ENCODE measurements at regions not wholly inside any gene's neighbourhood (a gene's known extent, or its start where the extent isn't known, plus 50 kb on each side); places are given as distances from the start of the nearest gene placed in this dataset.
"Not testable (repeated sequence)": the region's sequence is repeated elsewhere in the genome, so short reads cannot be mapped to it uniquely, and the experiment has no call there.

DNA sequence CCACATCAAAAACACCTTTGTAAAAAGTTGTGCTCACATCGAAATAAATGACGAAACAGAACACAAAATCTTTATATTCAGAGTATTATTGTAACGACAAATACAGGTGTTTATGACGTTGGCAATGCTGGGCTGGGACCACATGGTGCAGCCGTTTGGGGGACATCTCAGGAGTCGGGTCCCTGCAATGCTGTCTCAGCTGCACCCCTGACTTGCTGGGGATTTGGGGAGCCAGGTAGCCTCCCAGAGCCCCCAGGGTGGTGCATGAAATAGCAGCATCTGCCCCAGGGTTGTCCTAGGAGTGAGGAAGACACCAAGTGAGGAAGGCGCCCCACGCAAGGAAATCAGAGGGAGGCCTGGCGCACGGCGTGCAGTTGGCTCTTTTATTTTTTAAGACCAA, 1526.8 kb downstream of the BRD1 start:
- H3K4me3 ChIP-seq (ENCODE audit: low read depth, low read length), result no peak overlapping the region
- no peak for DNase-seq (ENCODE audit: low read depth)
- TF ChIP-seq, protein P1, sequence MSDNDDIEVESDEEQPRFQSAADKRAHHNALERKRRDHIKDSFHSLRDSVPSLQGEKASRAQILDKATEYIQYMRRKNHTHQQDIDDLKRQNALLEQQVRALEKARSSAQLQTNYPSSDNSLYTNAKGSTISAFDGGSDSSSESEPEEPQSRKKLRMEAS (IDR thresholded peaks at IDR 0.05; ENCODE audit: low read depth, low read length), result no peak
- no peak for TF ChIP-seq MYC (IDR thresholded peaks at IDR 0.05; ENCODE audit: low read depth, low read length)
- no peak for TF ChIP-seq POLR2A (IDR thresholded peaks at IDR 0.05; ENCODE audit: extremely low read depth, insufficient read length)
- TF ChIP-seq, protein P2, sequence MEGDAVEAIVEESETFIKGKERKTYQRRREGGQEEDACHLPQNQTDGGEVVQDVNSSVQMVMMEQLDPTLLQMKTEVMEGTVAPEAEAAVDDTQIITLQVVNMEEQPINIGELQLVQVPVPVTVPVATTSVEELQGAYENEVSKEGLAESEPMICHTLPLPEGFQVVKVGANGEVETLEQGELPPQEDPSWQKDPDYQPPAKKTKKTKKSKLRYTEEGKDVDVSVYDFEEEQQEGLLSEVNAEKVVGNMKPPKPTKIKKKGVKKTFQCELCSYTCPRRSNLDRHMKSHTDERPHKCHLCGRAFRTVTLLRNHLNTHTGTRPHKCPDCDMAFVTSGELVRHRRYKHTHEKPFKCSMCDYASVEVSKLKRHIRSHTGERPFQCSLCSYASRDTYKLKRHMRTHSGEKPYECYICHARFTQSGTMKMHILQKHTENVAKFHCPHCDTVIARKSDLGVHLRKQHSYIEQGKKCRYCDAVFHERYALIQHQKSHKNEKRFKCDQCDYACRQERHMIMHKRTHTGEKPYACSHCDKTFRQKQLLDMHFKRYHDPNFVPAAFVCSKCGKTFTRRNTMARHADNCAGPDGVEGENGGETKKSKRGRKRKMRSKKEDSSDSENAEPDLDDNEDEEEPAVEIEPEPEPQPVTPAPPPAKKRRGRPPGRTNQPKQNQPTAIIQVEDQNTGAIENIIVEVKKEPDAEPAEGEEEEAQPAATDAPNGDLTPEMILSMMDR (IDR thresholded peaks at IDR 0.05; ENCODE audit: low read depth, low read length), result no peak

DNA sequence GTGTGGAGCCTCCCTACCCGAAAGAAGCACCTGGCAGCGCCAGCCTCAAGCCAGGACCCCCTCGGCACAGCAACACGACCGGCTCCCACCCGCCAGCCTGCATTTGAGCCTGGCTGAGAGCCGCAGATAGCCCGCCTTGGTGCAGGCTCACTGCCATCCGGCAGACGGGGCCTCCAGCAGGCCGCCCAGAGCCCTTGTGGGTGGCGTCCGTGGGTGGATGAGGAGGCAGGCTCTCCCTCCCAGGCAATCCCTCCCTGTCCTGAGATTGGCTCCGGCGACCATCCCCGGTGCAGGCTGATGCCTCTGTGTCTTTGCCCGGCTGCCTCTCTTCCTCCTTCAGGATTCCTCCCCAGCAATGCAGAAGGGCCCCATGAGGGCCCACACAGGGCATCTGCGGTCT, 1527.9 kb downstream of the BRD1 start:
- no peak for DNase-seq (ENCODE audit: low read depth)
- H3K4me3 ChIP-seq (ENCODE audit: low read depth, low read length), result no peak overlapping the region
- TF ChIP-seq POLR2A (IDR thresholded peaks at IDR 0.05; ENCODE audit: extremely low read depth, insufficient read length) (no peak), MYC (IDR thresholded peaks at IDR 0.05; ENCODE audit: low read depth, low read length) (no peak)
- TF ChIP-seq, protein P1 (IDR thresholded peaks at IDR 0.05; ENCODE audit: low read depth, low read length), result no peak
- TF ChIP-seq, protein P2 (IDR thresholded peaks at IDR 0.05; ENCODE audit: low read depth, low read length), result no peak

DNA sequence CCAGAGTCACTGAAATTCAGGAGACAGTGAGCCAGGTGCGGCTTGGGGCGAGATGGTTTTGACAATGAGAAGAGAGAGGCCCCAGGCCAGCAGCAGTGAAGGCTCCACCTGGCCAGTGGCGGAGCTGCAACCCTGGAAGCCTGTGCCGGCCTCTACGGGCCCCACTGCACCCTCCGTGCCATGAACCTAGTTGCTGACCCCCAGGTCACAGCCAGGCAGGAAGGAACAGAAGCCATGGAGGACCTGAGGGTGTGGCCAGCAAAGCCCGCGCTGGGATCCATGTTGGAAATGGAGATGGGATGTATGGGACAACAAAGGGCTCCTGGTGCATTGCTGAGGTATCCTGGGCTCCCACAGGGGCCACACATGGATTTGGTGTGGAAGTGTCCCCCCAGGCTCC, 1528.5 kb downstream of the BRD1 start:
- no peak for DNase-seq (ENCODE audit: low read depth)
- TF ChIP-seq POLR2A (IDR thresholded peaks at IDR 0.05; ENCODE audit: extremely low read depth, insufficient read length) (no peak), MYC (IDR thresholded peaks at IDR 0.05; ENCODE audit: low read depth, low read length) (no peak)
- TF ChIP-seq, protein P1 (IDR thresholded peaks at IDR 0.05; ENCODE audit: low read depth, low read length), result no peak
- TF ChIP-seq, protein P2 (IDR thresholded peaks at IDR 0.05; ENCODE audit: low read depth, low read length), result no peak
- H3K4me3 ChIP-seq (ENCODE audit: low read depth, low read length), result no peak overlapping the region

DNA sequence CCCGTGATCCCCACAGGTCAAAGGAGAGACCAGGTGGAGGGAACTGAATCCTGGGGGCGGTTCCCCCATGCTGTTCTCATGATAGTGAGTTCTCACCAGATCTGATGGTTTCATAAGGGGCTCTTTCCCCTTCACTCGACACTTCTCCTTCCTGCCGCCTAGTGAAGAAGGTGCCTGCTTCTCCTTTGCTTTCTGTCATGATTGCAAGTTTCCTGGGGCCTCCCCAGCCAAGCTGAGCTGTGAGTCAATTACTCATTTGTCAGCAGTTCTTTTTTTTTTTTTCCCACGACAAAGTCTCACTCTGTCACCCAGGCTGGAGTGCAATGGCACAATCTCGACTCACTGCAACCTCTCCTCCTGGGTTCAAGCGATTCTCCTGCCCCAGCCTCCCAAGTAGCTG, 1530.4 kb downstream of the BRD1 start:
- no peak for DNase-seq (ENCODE audit: low read depth)
- TF ChIP-seq MYC (IDR thresholded peaks at IDR 0.05; ENCODE audit: low read depth, low read length), result no peak
- TF ChIP-seq, protein P2 (IDR thresholded peaks at IDR 0.05; ENCODE audit: low read depth, low read length), result no peak
- TF ChIP-seq POLR2A (IDR thresholded peaks at IDR 0.05; ENCODE audit: extremely low read depth, insufficient read length), result no peak
- TF ChIP-seq, protein P1 (IDR thresholded peaks at IDR 0.05; ENCODE audit: low read depth, low read length), result no peak
- H3K4me3 ChIP-seq (ENCODE audit: low read depth, low read length), result no peak overlapping the region

DNA sequence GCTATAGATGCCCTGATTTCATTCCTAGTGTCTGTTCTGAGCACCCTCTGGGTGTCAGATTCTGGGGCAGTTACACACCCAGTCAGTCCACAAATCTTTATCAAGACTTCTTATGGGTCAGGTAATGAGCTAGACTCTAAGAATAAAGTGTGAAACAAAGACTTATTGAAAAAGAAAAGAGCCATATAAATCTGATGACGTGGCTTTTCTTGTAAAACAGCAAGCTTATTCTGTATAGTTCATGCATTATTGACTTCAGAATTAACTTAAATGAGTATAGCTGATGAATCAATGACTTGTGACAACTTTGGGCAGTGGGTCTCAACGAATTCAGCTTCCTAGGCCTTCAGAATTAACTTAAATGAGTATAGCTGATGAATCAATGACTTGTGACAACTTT, 1527.5 kb downstream of the TBC1D22A start:
- H3K4me3 ChIP-seq (ENCODE audit: low read depth, low read length); DNase-seq (ENCODE audit: low read depth): not testable (repeated sequence)

DNA sequence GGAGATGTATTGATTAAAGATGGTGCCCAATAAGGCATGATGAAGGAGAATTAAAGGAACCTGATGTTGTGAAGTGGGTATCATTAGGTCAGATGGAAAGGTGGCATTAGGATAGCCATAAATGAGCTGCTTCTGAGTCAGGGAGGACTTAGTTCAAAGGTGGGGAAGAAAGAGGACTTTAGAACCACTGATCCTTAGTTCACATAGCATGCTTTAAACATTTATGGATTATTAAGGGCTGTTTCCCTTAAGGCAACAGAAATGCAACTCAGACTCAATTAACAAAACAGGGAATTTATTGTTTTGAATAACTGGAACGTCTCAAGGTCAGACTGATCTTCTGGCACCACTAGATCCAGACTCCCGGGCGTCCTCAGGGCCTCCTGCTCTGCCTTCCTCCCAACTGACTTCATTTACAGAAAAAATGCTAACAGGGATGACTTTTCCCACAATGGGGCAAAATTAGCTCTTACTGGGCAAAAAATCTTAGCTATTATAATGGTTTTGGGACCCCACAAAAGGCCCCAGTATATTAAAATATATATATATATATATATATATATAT, 1526.0 kb downstream of the TBC1D22A start:
- DNase-seq (ENCODE audit: low read depth), result no peak
- no peak overlapping the region for H3K4me3 ChIP-seq (ENCODE audit: low read depth, low read length)
- TF ChIP-seq, protein P1 (IDR thresholded peaks at IDR 0.05; ENCODE audit: low read depth, low read length), result no peak
- TF ChIP-seq MYC (IDR thresholded peaks at IDR 0.05; ENCODE audit: low read depth, low read length), result no peak

DNA sequence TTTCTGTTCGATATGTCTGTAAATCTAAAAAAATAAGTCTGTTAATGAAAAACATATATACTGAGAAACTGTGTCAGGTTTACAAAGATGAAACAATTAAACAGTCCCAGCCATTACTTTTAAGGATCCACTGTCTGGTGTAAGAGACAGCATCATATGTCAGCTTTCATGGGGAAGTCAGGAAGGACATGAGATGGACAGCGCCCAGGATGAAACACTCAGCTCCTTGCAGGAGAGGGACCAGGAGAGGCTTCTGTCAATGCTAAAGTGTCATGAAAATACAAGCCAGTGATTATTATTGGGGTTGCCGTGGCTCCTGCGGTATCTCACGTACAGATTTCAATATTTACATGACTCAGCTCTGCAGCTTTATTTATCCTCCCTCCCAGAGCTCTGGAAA, 1524.6 kb downstream of the TBC1D22A start:
- TF ChIP-seq POLR2A (IDR thresholded peaks at IDR 0.05; ENCODE audit: extremely low read depth, insufficient read length), result no peak
- TF ChIP-seq, protein P2 (IDR thresholded peaks at IDR 0.05; ENCODE audit: low read depth, low read length), result no peak
- TF ChIP-seq MYC (IDR thresholded peaks at IDR 0.05; ENCODE audit: low read depth, low read length), result no peak
- TF ChIP-seq, protein P1 (IDR thresholded peaks at IDR 0.05; ENCODE audit: low read depth, low read length), result no peak
- no peak for DNase-seq (ENCODE audit: low read depth)
- no peak overlapping the region for H3K4me3 ChIP-seq (ENCODE audit: low read depth, low read length)

Measured in NB4 (cell line).